ENCODE measurements at regions not wholly inside any gene's neighbourhood (a gene's known extent, or its start where the extent isn't known, plus 50 kb on each side); places are given as distances from the start of the nearest gene placed in this dataset.

GRCh38 chr5:68130253-68130652, 85.3 kb upstream of the PIK3R1 start:
- no peak overlapping the region for H3K27ac ChIP-seq
- no peak for TF ChIP-seq CTCF (conservative IDR thresholded peaks at IDR 0.05)

- H3K27ac ChIP-seq = no peak overlapping the region
- TF ChIP-seq CTCF (conservative IDR thresholded peaks at IDR 0.05) = no peak
Measured at GRCh38 chr5:68129364-68129763, 86.2 kb upstream of the PIK3R1 start.

GRCh38 chr5:68126886-68127285, 88.7 kb upstream of the PIK3R1 start:
- no peak for TF ChIP-seq CTCF (conservative IDR thresholded peaks at IDR 0.05)
- H3K27ac ChIP-seq = no peak overlapping the region

GRCh38 chr5:68122439-68123328, 92.9 kb upstream of the PIK3R1 start:
- TF ChIP-seq CTCF (conservative IDR thresholded peaks at IDR 0.05) = no peak
- no peak overlapping the region; the same call in 1 of the 2 replicates for H3K27ac ChIP-seq

GRCh38 chr5:68116868-68117411, 98.6 kb upstream of the PIK3R1 start:
- TF ChIP-seq CTCF (conservative IDR thresholded peaks at IDR 0.05) = no peak
- H3K27ac ChIP-seq = no peak overlapping the region

GRCh38 chr5:68116408-68116807, 99.1 kb upstream of the PIK3R1 start:
- H3K27ac ChIP-seq = no peak overlapping the region
- TF ChIP-seq CTCF (conservative IDR thresholded peaks at IDR 0.05) = no peak

- TF ChIP-seq CTCF (conservative IDR thresholded peaks at IDR 0.05) = no peak
- no peak overlapping the region for H3K27ac ChIP-seq
Measured at GRCh38 chr5:68115584-68115983, 100.0 kb upstream of the PIK3R1 start.

Data from VCaP (cell line).